ENCODE measurements at regions not wholly inside any gene's neighbourhood (a gene's known extent, or its start where the extent isn't known, plus 50 kb on each side); places are given as distances from the start of the nearest gene placed in this dataset.

GRCh38 chr2:847669-848068 is 103.0 kb upstream of the SNTG2 start:
- WGBS, 2 experiments (ENCODE audit: extremely low coverage in 1 of 2, insufficient coverage in 1 of 2, insufficient read length in 1 of 2, insufficient replicate concordance in 2 of 2, low coverage in 1 of 2, low lambda C conversion rate in 2 of 2, missing lambda C conversion rate in 1 of 2): 86% methylated on average over 10 of the region's 10 CpGs; no CpG with 5 or more reads in 1 of the 2 experiments
- Histone ChIP-seq H3K4me2 (ENCODE audit: insufficient read depth in 1 of 2, low read depth in 2 of 2, low read length in 2 of 2) (no peak overlapping the region), H3K9me3 (ENCODE audit: insufficient read depth in 2 of 2, low read depth in 1 of 2, low read length in 1 of 2) (peaks cover 0 to 3% of the 10 kb centered on the region in 2 experiments; a peak in 1 of 4 replicates), H2AFZ (ENCODE audit: low read length) (no peak overlapping the region), H2BK20ac (ENCODE audit: low read length) (no peak overlapping the region), H3K14ac (ENCODE audit: insufficient read length) (no peak overlapping the region), H3K23ac (ENCODE audit: insufficient read length) (no peak overlapping the region), H3K27ac (ENCODE audit: low read depth, low read length) (no peak overlapping the region), H3K56ac (replicated peaks; ENCODE audit: insufficient read length, low read depth, low read length) (no peak overlapping the region), H3K4me1 (replicated peaks in 1 of 4; ENCODE audit: control insufficient read depth in 3 of 4, insufficient read depth in 4 of 4, low read length in 3 of 4) (no peaks in the 10 kb centered on the region), H3K9ac (replicated peaks in 1 of 4; ENCODE audit: extremely low read depth in 1 of 4, low read depth in 3 of 4, low read length in 3 of 4) (no peak overlapping the region), H3K79me2 (ENCODE audit: control insufficient read depth in 1 of 2, insufficient read depth in 2 of 2, low read length in 2 of 2) (no peaks in the 10 kb centered on the region), H3K4ac (replicated peaks; ENCODE audit: insufficient read length, low read depth, low read length) (no peak overlapping the region), H3K23me2 (ENCODE audit: low read depth, low read length) (no peaks in the 10 kb centered on the region), H3K79me1 (ENCODE audit: low read depth, low read length) (no peaks in the 10 kb centered on the region; the same call in 1 of the 2 replicates), H2AK5ac (ENCODE audit: low read depth, low read length) (no peak overlapping the region), H4K91ac (replicated peaks; ENCODE audit: insufficient read length, low read length) (no peak overlapping the region), H2BK12ac (ENCODE audit: low read depth, low read length) (no peak overlapping the region), H3K27me3 (replicated peaks in 1 of 4; ENCODE audit: control insufficient read depth in 3 of 4, extremely low read depth in 1 of 4, insufficient read depth in 3 of 4, low read length in 3 of 4) (no peaks in the 10 kb centered on the region), H3K18ac (ENCODE audit: extremely low read depth, low read length) (no peak overlapping the region), H4K5ac (ENCODE audit: insufficient read length, low read depth, low read length) (no peak overlapping the region), H3K4me3 (ENCODE audit: extremely low read depth in 1 of 4, insufficient read depth in 2 of 4, low read depth in 3 of 4, low read length in 4 of 4) (no peak overlapping the region), H2BK15ac (ENCODE audit: low read length) (no peak overlapping the region), H4K20me1 (replicated peaks in 1 of 2; ENCODE audit: control insufficient read depth in 1 of 2, insufficient read depth in 2 of 2, low read length in 2 of 2) (peaks cover 0 to 2% of the 10 kb centered on the region in 2 experiments), H2BK120ac (replicated peaks; ENCODE audit: low read depth, low read length) (no peak overlapping the region), H2BK5ac (ENCODE audit: low read depth, low read length) (no peak overlapping the region), H4K8ac (ENCODE audit: extremely low read depth, insufficient read depth, low read length) (no peak overlapping the region), H3K36me3 (ENCODE audit: control insufficient read depth in 2 of 4, insufficient read depth in 4 of 4, low read length in 3 of 4) (no peaks in the 10 kb centered on the region)
- ChIA-PET CTCF (ENCODE audit: partially characterized antibody) (interaction anchor here (0.7 to 1.8 kb wide), 4 partner anchors 104 to 293 kb away, joined by 3 to 4 read pairs (median 3); no protein-coding TSS in a partner anchor), POLR2A (ENCODE audit: partially characterized antibody) (no interaction called here)
- DNase-seq (ENCODE audit: low read depth in 1 of 2, low spot score in 2 of 2) (no peak), FAIRE-seq (no peak)
- TF ChIP-seq SP4 (IDR thresholded peaks at IDR 0.05; ENCODE audit: low read length) (no peak), RNF2 (IDR thresholded peaks at IDR 0.05; ENCODE audit: borderline replicate concordance, low read depth, low read length, missing control alignments, poor library complexity, severe bottlenecking) (no peak), BCL11A (IDR thresholded peaks at IDR 0.05; ENCODE audit: low read depth in 2 of 2, low read length in 2 of 2) (no peak), GABPA (IDR thresholded peaks at IDR 0.05; ENCODE audit: borderline replicate concordance, insufficient read depth, low read length) (no peak), FOSL1 (IDR thresholded peaks at IDR 0.05; ENCODE audit: insufficient read depth, low read depth, low read length) (no peak), YY1 (IDR thresholded peaks at IDR 0.05; ENCODE audit: low read depth, low read length) (no peak), POU5F1 (IDR thresholded peaks at IDR 0.05; ENCODE audit: low read depth, low read length) (no peak), RFX5 (IDR thresholded peaks at IDR 0.05; ENCODE audit: borderline replicate concordance, low read depth, low read length) (no peak), ATF2 (IDR thresholded peaks at IDR 0.05; ENCODE audit: low read length) (no peak), MAX (IDR thresholded peaks at IDR 0.05) (no peak), HDAC2 (IDR thresholded peaks at IDR 0.05; ENCODE audit: borderline replicate concordance in 1 of 2, low read depth in 2 of 2, low read length in 2 of 2) (no peak), KDM1A (IDR thresholded peaks at IDR 0.05; ENCODE audit: borderline replicate concordance, low read length) (no peak)
